HUES6 (cell line): ENCODE measurements at regions not wholly inside any gene's neighbourhood (a gene's known extent, or its start where the extent isn't known, plus 50 kb on each side); places are given as distances from the start of the nearest gene placed in this dataset.

Source experiments
- H3K27ac ChIP-seq: 2 replicates; pipeline ENCODE4 v1.7.0; 2013; ENCODE audit warnings: low read depth, mild to moderate bottlenecking, low read length, inconsistent platforms
- H3K27me3 ChIP-seq: 2 replicates; pipeline ENCODE4 v1.6.1; 2013; ENCODE audit warnings: low read length; ENCODE audit not compliant: control insufficient read depth, insufficient read depth
- H3K36me3 ChIP-seq: 2 replicates; pipeline ENCODE4 v1.6.1; 2013; ENCODE audit warnings: low read length; ENCODE audit not compliant: control insufficient read depth, insufficient read depth
- H3K4me1 ChIP-seq: 2 replicates; pipeline ENCODE4 v1.6.1; 2013; ENCODE audit warnings: low read length; ENCODE audit not compliant: control insufficient read depth, insufficient read depth
- H3K4me3 ChIP-seq: 2 replicates; pipeline ENCODE4 v1.5.1; 2013; ENCODE audit warnings: low read depth, low read length
- H3K9ac ChIP-seq: one replicate; pipeline ENCODE4 v1.6.1; 2013; ENCODE audit warnings: mild to moderate bottlenecking, low read length
- H3K9me3 ChIP-seq: 2 replicates; pipeline ENCODE4 v1.6.1; 2013; ENCODE audit warnings: low read depth, low read length; ENCODE audit not compliant: control insufficient read depth, insufficient read depth

DNA sequence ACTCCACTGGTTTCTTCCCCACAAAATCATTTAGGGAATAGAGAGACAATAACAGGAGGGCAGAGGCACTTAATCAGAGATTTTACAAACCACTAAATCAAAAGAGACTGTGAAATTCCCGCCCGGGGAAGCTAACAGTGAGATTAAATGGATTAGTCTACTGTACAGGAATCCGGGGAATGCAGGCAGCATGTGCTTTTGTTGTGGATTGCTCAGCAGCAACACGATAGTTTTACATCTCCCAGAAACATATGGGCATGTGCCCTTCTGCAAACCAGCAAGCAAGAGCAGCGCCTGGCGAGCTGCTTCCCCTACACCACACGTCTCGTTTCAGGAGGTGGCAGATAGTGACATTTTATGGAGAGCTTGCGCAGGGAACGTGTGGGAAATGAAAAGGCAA, 382.3 kb downstream of the CD83 start:
- Histone ChIP-seq H3K9me3 (0 out of 2 replicates have a peak, but pooled peaks cover 2% of the 10 kb centered on the region), H3K27me3 (no peaks in the 10 kb centered on the region), H3K4me1 (no peaks in the 10 kb centered on the region), H3K4me3 (no peak overlapping the region), H3K27ac (no peak overlapping the region), H3K36me3 (no peaks in the 10 kb centered on the region), H3K9ac (no peak overlapping the region)

DNA sequence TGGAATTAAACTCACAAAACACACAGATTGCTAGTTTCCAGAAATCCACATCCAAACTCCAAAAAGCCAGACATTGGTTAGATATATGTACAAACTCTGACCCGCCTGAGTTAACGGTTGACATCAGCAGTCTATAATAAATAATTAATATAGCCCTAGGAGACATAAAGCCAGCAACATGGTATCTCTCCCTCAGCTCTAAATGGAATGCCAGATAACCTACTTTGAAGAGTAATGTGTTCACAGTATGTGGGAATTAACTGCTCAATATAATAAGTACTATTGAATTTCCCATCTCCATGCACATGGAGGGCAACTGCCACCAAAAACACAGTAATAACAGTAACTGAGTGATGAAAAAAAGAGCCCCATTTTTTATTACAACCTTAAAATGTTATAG, 383.2 kb downstream of the CD83 start:
- 0 out of 2 replicates have a peak, but pooled peaks cover 2% of the 10 kb centered on the region for H3K9me3 ChIP-seq
- no peak overlapping the region for H3K27ac ChIP-seq
- H3K4me1 ChIP-seq = no peaks in the 10 kb centered on the region
- H3K9ac ChIP-seq = no peak overlapping the region
- H3K36me3 ChIP-seq = no peaks in the 10 kb centered on the region
- H3K4me3 ChIP-seq = no peak overlapping the region
- H3K27me3 ChIP-seq = no peaks in the 10 kb centered on the region

DNA sequence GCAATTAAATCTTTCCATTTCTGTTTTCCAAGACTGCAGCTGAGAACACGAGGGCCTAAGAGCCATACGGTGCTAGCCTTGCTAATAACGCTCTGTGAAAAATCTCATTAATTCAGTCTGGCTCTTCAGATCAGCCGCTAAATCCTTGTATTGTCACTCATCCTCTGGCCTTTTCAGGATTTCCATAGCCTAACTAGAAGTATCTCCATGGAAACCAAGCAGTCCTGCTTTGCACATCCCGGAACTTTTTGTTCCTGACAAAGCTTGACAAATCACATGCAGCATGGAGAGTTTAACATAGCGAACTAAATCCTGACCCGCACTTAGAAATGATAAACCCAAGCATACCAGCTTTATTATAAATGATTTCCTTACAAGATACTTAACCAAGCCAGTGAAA, 383.7 kb downstream of the CD83 start:
- no peaks in the 10 kb centered on the region for H3K27me3 ChIP-seq
- no peaks in the 10 kb centered on the region for H3K4me1 ChIP-seq
- H3K27ac ChIP-seq = no peak overlapping the region
- no peak overlapping the region for H3K9ac ChIP-seq
- H3K36me3 ChIP-seq = no peaks in the 10 kb centered on the region
- no peak overlapping the region for H3K4me3 ChIP-seq
- 0 out of 2 replicates have a peak, but pooled peaks cover 2% of the 10 kb centered on the region for H3K9me3 ChIP-seq

DNA sequence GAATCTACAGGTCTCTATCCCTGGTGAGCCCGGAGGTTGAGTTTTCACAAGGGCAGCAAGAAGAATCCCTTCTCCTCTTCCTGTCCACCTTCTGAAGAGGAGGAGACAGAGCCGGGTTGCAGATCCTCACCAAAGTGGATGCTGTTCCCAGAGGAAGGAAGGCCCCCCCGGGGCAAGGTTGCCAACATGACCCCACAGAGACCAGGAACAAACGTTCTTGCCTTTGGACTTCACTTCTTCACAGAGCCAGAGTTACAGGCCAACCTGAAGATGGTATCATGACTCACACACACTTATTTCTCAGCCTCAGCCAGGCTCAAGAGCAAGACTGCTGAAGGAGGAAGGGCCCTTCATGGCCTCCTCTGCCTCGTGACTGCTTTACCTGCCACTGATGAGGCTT, 384.3 kb downstream of the CD83 start:
- no peaks in the 10 kb centered on the region for H3K4me1 ChIP-seq
- 0 out of 2 replicates have a peak, but pooled peaks cover 2% of the 10 kb centered on the region for H3K9me3 ChIP-seq
- no peak overlapping the region for H3K4me3 ChIP-seq
- H3K27me3 ChIP-seq = no peaks in the 10 kb centered on the region
- no peaks in the 10 kb centered on the region for H3K36me3 ChIP-seq
- no peak overlapping the region for H3K9ac ChIP-seq
- H3K27ac ChIP-seq = no peak overlapping the region

DNA sequence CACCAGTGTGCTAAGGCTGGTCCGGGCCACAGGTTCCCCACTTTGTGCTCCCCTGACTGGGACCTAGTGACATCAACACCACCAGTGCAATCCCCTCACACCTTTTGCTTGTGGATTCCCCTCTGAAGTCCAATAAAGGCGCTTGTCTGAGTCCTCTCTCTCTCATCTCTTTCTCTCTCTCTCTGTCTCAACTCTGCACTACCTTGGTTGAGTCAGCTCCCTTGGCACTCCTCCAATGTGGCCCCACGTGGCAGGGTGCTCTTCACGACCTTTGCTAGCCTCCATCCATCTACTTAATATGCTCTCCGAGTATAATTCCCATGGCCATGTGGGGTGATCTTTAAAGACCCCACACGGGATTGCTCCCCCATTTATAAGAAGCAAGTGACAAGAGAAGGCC, 385.0 kb downstream of the CD83 start:
- Histone ChIP-seq H3K4me3 (no peak overlapping the region), H3K9ac (no peak overlapping the region), H3K4me1 (no peaks in the 10 kb centered on the region), H3K27me3 (no peaks in the 10 kb centered on the region), H3K36me3 (no peaks in the 10 kb centered on the region), H3K9me3 (0 out of 2 replicates have a peak, but pooled peaks cover 2% of the 10 kb centered on the region), H3K27ac (no peak overlapping the region)

DNA sequence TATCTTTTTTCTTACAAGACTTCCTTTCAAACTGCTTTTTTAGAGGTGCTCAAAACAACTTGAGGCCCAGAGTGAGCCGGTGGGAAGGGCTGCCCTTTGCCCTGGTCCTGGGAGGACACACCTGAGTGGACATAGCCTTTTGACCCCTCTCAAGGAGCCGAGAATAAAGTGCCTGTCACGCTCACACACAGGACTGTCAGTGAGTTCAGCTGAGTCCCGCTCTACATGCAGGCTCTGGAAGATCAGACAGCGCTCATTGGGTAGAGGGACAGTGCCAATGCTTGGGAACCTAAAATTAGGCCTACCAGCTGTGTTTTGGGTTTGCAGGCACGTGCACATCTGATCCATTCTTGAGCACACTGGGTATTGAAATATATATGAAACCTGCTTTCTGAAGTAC, 387.8 kb downstream of the CD83 start:
- H3K27me3 ChIP-seq = no peaks in the 10 kb centered on the region
- no peak overlapping the region for H3K27ac ChIP-seq
- no peaks in the 10 kb centered on the region for H3K4me1 ChIP-seq
- H3K4me3 ChIP-seq = no peak overlapping the region
- no peak overlapping the region for H3K9ac ChIP-seq
- no peaks in the 10 kb centered on the region for H3K36me3 ChIP-seq
- H3K9me3 ChIP-seq = 0 out of 2 replicates have a peak, but pooled peaks cover 4% of the 10 kb centered on the region

DNA sequence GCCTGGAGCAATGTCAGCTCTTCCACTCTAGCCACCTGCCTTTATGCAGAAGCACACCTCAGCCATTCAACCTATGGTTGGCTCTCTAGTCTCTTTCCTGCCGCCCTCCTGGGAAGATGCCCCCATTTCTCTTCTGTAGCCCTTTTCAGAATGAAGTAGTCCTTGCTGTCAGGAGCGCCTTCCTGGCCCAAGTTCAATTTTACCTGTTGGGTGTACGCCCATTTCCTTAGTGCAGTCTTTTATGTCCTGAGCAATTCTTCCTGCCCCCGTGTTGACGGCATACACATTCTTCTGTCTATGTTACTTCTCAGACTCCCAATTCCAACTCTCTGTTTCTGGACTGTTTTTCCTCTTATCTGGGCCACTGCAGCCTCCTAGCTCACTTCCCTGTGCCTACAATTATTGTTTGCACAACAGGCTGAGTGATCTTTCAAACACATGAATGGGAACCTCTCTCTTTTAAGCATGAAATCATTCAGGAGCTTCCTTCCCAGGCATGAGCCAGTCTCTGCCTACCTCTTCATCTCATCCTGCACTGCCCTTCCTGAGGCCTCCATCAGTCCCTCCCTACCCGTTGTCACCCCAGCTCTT, 389.2 kb downstream of the CD83 start:
- Histone ChIP-seq H3K36me3 (no peaks in the 10 kb centered on the region), H3K9ac (no peak overlapping the region), H3K4me1 (no peaks in the 10 kb centered on the region), H3K4me3 (no peak overlapping the region), H3K9me3 (0 out of 2 replicates have a peak, but pooled peaks cover 4% of the 10 kb centered on the region), H3K27me3 (no peaks in the 10 kb centered on the region), H3K27ac (no peak overlapping the region)

DNA sequence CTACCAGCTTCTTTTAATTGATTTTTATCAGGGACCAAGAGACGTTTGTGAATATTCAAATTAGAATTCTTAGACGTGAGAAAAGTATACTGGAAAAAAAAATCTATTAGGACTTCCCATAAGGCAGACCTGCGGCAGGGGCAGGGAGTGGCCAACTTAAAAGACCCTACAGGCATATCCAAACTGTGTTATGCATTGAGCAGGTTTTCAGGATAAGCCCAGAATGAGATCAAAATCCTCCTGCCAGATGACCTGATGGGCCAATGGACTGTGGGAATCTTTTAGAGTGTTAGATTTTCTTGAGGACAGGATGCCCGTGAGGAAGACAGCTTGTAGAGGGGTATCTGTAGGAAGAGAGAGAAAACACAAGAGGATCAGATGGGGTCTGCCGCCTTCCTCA, 391.5 kb downstream of the CD83 start:
- H3K36me3 ChIP-seq = no peaks in the 10 kb centered on the region
- H3K27me3 ChIP-seq = no peaks in the 10 kb centered on the region
- no peak overlapping the region for H3K27ac ChIP-seq
- no peak overlapping the region for H3K4me3 ChIP-seq
- H3K9me3 ChIP-seq = 0 out of 2 replicates have a peak, but pooled peaks cover 4% of the 10 kb centered on the region
- no peaks in the 10 kb centered on the region for H3K4me1 ChIP-seq
- no peak overlapping the region for H3K9ac ChIP-seq

DNA sequence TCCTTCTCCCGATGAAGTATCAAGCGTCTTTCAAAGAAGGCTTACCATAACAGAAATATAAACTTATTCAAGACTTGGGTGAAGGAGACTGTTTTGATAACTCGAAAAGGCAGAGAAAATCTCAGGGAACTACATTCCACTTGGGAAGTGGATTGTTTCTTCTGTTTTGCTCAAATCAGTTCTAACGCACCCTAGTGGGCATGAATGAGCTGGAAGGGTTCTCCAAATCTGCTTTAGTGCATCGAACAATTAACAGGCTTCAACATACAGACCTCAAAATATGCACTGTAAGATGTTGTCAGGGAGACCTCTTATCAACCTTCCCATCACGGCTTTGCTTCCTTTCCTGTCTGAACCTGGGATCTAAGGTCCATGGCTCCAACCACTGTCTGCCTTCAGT, 392.5 kb downstream of the CD83 start:
- Histone ChIP-seq H3K9me3 (0 out of 2 replicates have a peak, but pooled peaks cover 4% of the 10 kb centered on the region), H3K36me3 (no peaks in the 10 kb centered on the region), H3K27ac (no peak overlapping the region), H3K27me3 (no peaks in the 10 kb centered on the region), H3K9ac (no peak overlapping the region), H3K4me3 (no peak overlapping the region), H3K4me1 (no peaks in the 10 kb centered on the region)

DNA sequence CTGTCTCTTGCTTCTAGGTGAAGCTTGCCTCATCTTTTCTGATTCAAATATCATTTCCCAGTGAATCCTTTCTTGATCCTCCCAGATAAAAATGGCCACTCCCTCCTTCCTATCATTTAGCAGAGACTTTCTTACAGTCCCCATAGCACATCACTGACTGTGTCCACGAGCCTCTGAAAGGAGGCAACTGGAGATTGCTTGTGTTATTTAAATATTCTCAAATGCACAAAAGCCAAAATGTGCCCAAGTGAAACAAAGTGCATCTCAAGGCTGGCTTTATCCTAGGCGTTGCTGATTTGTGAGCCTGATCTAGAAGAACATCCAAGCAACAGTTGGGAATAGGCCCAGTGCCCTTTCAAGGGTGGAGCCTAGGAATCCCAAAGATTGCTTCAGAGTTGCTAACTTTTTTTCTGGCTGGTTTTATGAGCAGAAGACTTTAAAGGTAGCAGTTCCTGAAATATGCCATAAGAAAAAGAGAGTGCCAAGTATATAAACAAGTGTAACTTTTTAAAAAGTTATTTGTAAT, 393.6 kb downstream of the CD83 start:
- Histone ChIP-seq H3K27me3 (no peaks in the 10 kb centered on the region), H3K9me3 (0 out of 2 replicates have a peak, but pooled peaks cover 4% of the 10 kb centered on the region), H3K4me3 (no peak overlapping the region), H3K36me3 (no peaks in the 10 kb centered on the region), H3K4me1 (no peaks in the 10 kb centered on the region), H3K9ac (no peak overlapping the region), H3K27ac (no peak overlapping the region)

DNA sequence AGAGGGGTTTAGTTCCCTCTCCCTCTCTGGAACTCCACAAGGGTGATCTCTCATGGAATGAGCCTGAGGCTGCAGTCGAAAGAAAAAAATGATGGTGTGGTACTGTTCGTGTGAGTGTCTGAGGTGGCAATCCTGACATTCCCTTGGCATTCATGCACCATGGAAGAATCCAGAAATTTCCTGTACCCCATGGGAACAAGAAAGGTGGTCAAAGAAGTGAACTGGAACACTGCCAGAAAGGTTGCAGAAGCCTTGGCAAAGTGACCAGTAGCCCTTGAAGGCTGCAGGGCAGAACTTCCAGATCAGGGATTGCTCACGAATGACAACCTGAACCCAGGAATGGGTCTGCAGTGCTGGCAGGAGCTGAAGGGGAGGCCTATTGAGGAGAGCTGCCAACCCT, 394.7 kb downstream of the CD83 start:
- H3K9ac ChIP-seq = no peak overlapping the region
- 0 out of 2 replicates have a peak, but pooled peaks cover 4% of the 10 kb centered on the region for H3K9me3 ChIP-seq
- H3K36me3 ChIP-seq = no peaks in the 10 kb centered on the region
- H3K27ac ChIP-seq = no peak overlapping the region
- H3K27me3 ChIP-seq = no peaks in the 10 kb centered on the region
- H3K4me1 ChIP-seq = no peaks in the 10 kb centered on the region
- no peak overlapping the region for H3K4me3 ChIP-seq
